Embryonic facial prominence (tissue), 1 donor: ENCODE measurements at regions not wholly inside any gene's neighbourhood (a gene's known extent, or its start where the extent isn't known, plus 50 kb on each side); places are given as distances from the start of the nearest gene placed in this dataset.

ENCODE experiments used
- DNase-seq: peaks from one replicate; pipeline ENCODE4 v3.0.0-alpha.2; 2016; ENCODE audit errors: extremely low spot score

GRCh38 chr10:31081937-31082840, 50.5 kb upstream of the ZNF438 start:
- DNase-seq: no peak

- no peak for DNase-seq
Observed at GRCh38 chr10:31083765-31084184, 52.1 kb upstream of the ZNF438 start.

GRCh38 chr10:31087011-31087410, 55.3 kb upstream of the ZNF438 start:
- DNase-seq: no peak

DNA sequence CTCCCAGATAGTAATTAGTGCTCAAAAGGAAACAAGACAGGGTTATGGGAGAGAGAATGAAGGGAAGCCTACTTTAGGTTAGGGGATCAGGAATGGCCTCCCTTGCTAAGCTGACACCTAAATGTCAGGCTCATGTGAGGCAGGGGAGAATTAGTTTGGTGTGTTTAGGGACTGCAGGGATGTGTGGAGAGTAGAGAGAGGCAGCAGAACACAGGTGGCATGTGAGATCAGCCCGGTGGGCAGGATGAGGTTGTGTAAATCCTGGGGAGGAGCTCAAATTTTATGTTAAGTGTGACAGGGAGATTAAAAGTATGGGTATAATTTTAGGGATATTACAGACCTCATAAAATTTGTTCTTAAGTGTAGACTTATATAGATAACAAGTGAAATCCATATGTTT, 56.2 kb upstream of the ZNF438 start:
- DNase-seq: no peak

DNA sequence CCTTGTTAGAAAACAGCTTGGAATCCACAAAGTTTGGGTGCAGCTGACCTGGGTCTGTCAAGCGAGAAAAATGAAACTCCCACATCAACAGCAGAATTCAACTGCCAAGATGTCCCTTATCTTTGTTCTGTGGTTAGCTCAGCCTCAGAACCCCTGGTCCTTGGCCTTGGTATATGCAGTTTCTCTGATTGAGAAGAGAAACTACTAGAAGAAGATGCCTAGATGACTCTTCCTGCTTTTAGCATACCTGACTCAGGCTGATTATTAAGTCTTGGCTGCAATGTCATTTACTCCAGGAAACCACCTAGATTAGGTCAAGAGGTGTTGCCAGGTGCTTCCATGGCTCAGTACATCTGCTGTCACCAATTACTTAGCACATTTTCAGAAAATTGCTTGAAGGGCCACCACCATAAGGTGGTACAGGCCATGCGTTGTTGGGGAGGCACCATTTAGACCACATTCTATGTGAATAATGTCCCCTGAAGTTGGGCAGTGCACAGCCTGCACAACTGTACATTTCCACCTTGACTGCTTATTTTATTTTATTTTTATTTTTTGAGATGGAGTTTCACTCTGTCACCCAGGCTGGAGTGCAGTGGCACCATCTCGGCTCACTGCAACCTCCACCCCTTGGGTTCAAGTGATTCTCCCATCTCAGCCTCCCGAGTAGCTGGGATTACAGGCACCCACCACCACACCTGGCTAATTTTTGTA, 59.4 kb upstream of the ZNF438 start:
- DNase-seq: no peak

GRCh38 chr10:31095677-31096560, 64.3 kb upstream of the ZNF438 start:
- DNase-seq: no peak

GRCh38 chr10:31098046-31098445, 66.4 kb upstream of the ZNF438 start:
- DNase-seq: no peak

DNA sequence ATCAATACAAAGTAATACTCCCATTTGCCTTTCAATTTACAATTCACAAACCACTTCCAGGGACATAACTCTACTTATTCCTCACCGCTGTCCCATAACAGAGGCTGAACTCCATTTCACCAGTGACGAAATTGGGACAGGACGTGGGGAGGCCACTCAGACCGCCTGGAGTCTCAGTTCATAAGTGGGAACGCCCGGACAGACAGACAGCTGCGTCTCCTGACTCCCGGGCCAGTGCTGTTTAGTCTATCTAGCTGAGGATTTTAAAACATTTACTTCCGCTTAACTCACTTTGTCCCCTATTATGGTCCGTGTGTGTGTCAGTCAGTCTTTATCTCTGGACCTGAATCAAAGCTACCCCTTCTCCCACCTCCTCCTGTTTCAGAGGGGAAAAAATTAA, 67.4 kb upstream of the ZNF438 start:
- no peak for DNase-seq

GRCh38 chr10:31099664-31100063, 68.0 kb upstream of the ZNF438 start:
- no peak for DNase-seq

- no peak for DNase-seq
Observed at GRCh38 chr10:31100115-31100601, 68.5 kb upstream of the ZNF438 start.

DNA sequence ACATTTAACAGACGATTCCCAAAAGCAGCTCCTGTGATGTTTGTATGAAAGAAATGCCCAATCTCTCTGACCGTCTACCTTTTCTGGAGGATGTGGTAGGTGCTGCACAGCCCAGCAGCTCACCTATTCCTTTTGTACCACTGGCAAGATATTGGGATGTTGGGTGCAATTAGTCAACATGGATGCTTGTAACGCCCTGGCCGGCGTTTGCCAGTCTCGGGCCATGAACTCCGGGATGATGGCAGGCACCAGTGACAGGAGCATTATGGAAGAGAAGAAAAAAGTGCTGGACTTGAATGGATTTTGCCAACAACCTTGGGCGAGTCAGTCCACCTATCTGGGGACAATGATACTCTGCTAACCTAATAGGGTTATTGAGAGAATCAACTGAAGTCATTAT, 69.0 kb upstream of the ZNF438 start:
- DNase-seq: no peak

GRCh38 chr10:31101123-31101522, 69.5 kb upstream of the ZNF438 start:
- DNase-seq: no peak

- DNase-seq: no peak
Observed at GRCh38 chr10:31102421-31102820, 70.8 kb upstream of the ZNF438 start.

GRCh38 chr10:31103112-31103511, 71.4 kb upstream of the ZNF438 start:
- no peak for DNase-seq

DNA sequence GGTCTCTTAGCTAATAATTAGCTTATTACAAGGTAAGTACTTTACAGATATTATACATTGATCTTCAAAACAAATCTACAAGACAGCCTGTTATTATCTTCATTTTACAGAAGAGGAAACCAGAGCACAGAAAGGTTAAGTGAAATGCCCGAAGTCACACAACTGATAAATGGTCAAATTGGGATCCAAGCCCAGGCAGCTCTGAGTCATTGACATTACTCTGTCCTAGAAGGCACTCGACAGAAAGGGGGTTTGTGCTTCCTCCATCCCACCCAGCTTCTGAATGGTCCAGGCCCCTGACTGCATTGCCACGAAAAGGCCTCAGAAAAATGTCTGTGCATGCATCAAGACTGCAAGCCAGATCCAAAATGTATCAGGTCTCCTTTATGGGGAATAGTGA, 81.3 kb upstream of the ZNF438 start:
- no peak for DNase-seq

DNA sequence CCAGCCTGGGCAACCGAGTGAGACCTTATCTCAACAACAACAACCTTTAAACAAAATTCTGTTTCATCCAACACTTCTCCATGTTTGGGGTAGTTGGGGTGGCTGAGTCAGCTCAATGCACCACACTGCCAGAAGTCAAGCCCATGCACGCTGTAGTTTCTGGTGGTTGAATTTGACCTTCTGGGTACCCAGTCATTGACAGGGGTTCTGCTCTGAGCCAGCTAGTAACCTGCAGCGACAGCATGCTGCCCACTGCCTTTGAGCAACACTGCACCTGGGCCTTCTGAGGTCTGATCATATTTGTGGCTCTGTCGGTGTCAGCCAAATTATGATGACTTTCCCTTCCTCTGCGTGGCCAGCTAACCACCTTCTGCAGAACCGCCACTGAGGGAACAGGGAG, 84.6 kb upstream of the ZNF438 start:
- DNase-seq: no peak

DNA sequence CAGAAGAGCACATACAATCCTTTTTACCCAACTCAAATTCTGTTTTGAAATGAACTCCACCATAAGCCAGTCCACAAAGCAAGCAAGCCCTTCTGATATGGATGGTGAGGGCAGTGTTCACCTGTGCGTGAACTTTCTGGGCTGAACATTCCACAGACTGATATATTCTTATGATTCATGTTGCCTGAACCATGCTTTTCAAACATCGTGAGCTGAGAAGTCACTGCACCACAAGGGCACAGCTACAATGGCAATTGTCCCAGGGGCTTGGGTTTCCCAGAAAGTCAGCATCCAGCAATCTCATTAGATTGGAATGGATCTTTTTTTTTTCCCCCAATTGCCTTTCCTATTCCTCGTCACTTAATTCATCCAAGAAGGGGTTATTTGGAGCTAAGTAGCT, 86.9 kb upstream of the ZNF438 start:
- DNase-seq: no peak

DNA sequence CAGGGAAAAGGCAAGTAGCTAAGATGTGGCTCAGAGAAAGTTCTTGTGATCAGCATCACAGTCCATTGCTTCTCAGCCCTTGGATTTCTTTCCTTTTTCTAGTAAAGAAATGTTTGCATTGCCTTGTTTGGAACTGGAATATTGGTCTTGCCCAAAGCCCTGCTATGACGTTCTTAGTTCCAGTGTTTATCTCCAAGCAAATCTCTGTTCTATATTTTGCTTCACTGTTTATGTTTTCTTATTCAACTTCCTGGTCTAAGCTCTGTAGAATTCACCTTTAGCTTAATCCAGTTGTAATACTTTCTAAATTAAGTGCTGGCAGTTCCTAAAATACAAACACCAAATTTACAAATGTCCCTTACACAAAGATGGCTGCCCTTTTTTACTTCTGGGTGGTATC, 88.7 kb upstream of the ZNF438 start:
- DNase-seq: no peak

DNA sequence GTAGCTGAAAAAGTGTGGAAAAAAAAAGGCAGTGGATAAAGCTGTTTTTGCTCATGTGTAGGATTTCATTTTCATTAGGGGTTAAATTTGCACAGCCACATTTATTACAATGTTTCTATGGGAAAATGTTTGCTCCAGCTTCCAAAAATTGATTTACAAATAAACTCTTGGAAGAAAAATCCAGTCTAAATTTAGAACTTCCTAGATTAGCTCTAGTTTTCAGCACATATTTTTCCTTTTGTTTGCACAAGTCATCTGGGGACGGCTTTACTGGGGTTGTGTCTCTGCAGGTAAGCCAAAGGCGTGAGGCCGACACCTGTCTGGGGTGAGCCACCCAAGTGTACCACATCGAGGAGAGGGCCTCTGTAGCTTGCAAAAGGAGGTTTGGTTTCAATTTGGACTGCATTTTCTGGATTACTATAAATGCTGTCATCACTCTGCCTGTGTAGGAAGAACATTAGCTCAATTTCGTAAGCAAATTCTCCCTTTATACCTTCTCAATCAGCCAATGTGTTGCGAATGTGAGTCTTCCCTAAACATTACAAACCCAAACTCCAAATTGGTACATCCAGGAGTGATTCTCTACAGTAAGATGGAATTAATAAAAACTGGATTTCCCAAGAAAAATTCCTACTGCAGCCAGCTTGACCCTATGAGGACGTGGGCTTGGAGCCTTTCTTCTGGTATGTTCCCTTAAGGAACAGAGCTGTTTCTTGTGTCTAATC, 89.5 kb upstream of the ZNF438 start:
- DNase-seq: no peak

DNA sequence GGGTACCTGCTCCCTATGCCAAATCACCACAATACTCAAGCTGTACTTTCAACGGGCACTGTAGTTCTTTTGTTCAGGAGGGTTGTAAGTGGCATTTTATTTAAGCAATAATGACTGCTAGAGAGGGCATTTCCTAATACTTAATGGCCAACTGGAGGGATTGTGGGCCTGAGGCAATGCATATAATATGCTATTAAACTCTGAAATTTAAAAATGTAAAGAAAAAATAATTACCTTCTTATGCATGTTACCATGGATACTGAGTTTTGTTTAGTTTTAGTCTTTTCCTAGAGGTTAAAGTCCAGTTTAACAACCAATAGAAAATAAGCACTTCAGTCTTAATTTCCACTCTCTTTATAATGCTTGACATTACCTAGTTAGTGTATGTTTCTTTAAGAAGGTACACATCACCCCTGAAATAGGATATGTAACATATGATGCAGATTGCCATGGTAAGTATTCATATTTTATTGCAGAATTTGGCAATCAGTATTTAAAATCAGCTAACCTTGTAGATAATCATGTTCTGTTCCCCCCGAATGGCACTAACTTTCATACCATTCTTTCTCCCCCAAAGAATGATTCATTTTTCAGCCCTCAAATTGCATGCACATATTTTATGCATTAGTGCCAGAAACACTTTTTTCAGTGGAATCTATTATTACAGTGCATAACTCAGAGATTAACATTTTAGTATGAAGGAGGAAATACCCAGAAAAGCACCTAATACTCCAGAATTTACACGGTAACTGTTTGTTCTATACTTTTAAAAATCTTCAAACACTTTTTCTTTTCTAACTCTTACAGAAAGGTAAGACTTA, 90.3 kb upstream of the ZNF438 start:
- DNase-seq: no peak
